A549 (cell line): ENCODE measurements at regions not wholly inside any gene's neighbourhood (a gene's known extent, or its start where the extent isn't known, plus 50 kb on each side); places are given as distances from the start of the nearest gene placed in this dataset.

ENCODE experiments used
- ATAC-seq, 2 experiments: fragments of 200-7000 bp in 1 of 2; fragments of >200 bp in 1 of 2; cut with Nextera tagmentation in 1 of 2; cut with Tn5 transposase in 1 of 2; 3 replicates each; pipeline versions ENCODE4 v1.8.0 to v1.9.1; 2018 to 2020; ENCODE audit warnings: mild to moderate bottlenecking in 1 of 2, moderate library complexity in 1 of 2
- CTCF ChIA-PET: fragments of 300-600 bp; sonication (Branson Sonifier 250); formaldehyde crosslinking; extraction: SDS; loops from one replicate; lab custom pipeline; 2021; ENCODE audit warnings: antibody characterized with exemption, inconsistent platforms; lab: Yijun Ruan, JAX
- POLR2A ChIA-PET: fragments of 350-600 bp; formaldehyde crosslinking; extraction: SDS; loops from one replicate; lab custom pipeline; 2021; ENCODE audit warnings: antibody characterized with exemption, inconsistent platforms; lab: Yijun Ruan, JAX
- DNase-seq, 2 experiments: peaks; one replicate each; pipeline versions ENCODE4 v3.0.0 to v3.0.0-alpha.2; 2011 to 2016; ENCODE audit warnings: low read depth in 1 of 2, low spot score in 1 of 2
- FAIRE-seq: peaks from 2 replicates; lab custom pipeline; 2011; peaks lifted over from hg19 to GRCh38; lab: Jason Lieb, UNC
- H3K27ac ChIP-seq, 2 experiments: fragments of >200 bp; sonication (Bioruptor Twin); formaldehyde crosslinking; 3 replicates each; pipeline ENCODE4 v1.5.1; 2016 to 2017
- H3K4me1 ChIP-seq: fragments of >200 bp; sonication (Bioruptor Twin); formaldehyde crosslinking; 3 replicates; pipeline ENCODE4 v1.6.1; 2016
- H3K4me2 ChIP-seq: fragments of >200 bp; sonication (Bioruptor Twin); formaldehyde crosslinking; 3 replicates; pipeline ENCODE4 v1.6.1; 2016
- H3K4me3 ChIP-seq: fragments of >200 bp; sonication (Bioruptor Twin); formaldehyde crosslinking; 3 replicates; pipeline ENCODE4 v1.5.1; 2016
- H3K9me3 ChIP-seq: fragments of >200 bp; sonication (Bioruptor Twin); formaldehyde crosslinking; 3 replicates; pipeline ENCODE4 v1.6.1; 2016
- CBX2 ChIP-seq: fragments of 200-600 bp; sonication (generic); IDR thresholded peaks from 2 replicates; pipeline ENCODE4 v1.6.1; 2016; ENCODE audit warnings: low read depth, mild to moderate bottlenecking, borderline replicate concordance
- CTCF ChIP-seq: fragments of >200 bp; sonication (Bioruptor Twin); formaldehyde crosslinking; IDR thresholded peaks from 3 replicates; pipeline ENCODE4 v1.5.1; 2016
- EHF ChIP-seq: fragments of 250-450 bp; sonication (Bioruptor Pico); IDR thresholded peaks from 2 replicates; pipeline ENCODE4 v1.5.0; 2020; ENCODE audit warnings: mild to moderate bottlenecking
- ESRRA ChIP-seq: fragments of 150-350 bp; IDR thresholded peaks from 2 replicates; pipeline ENCODE4 v1.6.1; 2014; ENCODE audit warnings: mild to moderate bottlenecking, low read length, borderline replicate concordance
- GATA3 ChIP-seq: IDR thresholded peaks from 2 replicates; pipeline ENCODE4 v1.6.1; 2012; ENCODE audit warnings: borderline replicate concordance
- HDAC2 ChIP-seq: fragments of 200-600 bp; sonication (generic); IDR thresholded peaks from 2 replicates; pipeline ENCODE4 v1.6.1; 2016
- HES2 ChIP-seq: fragments of >200 bp; sonication (Bioruptor Twin); formaldehyde crosslinking; IDR thresholded peaks from 2 replicates; pipeline ENCODE4 v1.6.1; 2016
- HOXA7 ChIP-seq: fragments of 250-450 bp; sonication (Bioruptor Pico); IDR thresholded peaks from 2 replicates; pipeline ENCODE4 v1.5.0; 2020; ENCODE audit warnings: mild to moderate bottlenecking, moderate library complexity
- HOXB13 ChIP-seq: fragments of 250-450 bp; sonication (Bioruptor Pico); IDR thresholded peaks from 2 replicates; pipeline ENCODE4 v1.5.0; 2020; ENCODE audit warnings: low read depth, mild to moderate bottlenecking, moderate library complexity
- JUN ChIP-seq, 2 experiments: fragments of >200 bp; sonication (Bioruptor Twin); formaldehyde crosslinking; IDR thresholded peaks; 2 replicates in 1 of 2; 3 replicates in 1 of 2; pipeline ENCODE4 v1.6.1; 2016 to 2017
- MAFK ChIP-seq: fragments of 450-650 bp; IDR thresholded peaks from 2 replicates; pipeline ENCODE4 v1.6.1; 2014; ENCODE audit not compliant: partially characterized antibody
- MAZ ChIP-seq: fragments of 150-350 bp; IDR thresholded peaks from 2 replicates; pipeline ENCODE4 v1.6.1; 2014; ENCODE audit warnings: antibody characterized with exemption, low read depth, low read length, borderline replicate concordance
- NR3C1 ChIP-seq: fragments of >200 bp; sonication (Bioruptor Twin); formaldehyde crosslinking; IDR thresholded peaks from 3 replicates; pipeline ENCODE4 v1.6.1; 2017
- PHF8 ChIP-seq: fragments of 200-600 bp; sonication (generic); IDR thresholded peaks from 2 replicates; pipeline ENCODE4 v1.6.1; 2016; ENCODE audit warnings: low read depth, mild to moderate bottlenecking, antibody characterized with exemption, moderate library complexity, borderline replicate concordance
- RFX5 ChIP-seq: fragments of 450-650 bp; IDR thresholded peaks from 2 replicates; pipeline ENCODE4 v1.7.1; 2014; ENCODE audit warnings: antibody characterized with exemption, mild to moderate bottlenecking, moderate library complexity
- RNF2 ChIP-seq: fragments of 200-600 bp; sonication (generic); IDR thresholded peaks from 2 replicates; pipeline ENCODE4 v1.6.1; 2016; ENCODE audit warnings: low read depth, mild to moderate bottlenecking, antibody characterized with exemption, moderate library complexity, borderline replicate concordance
- SMC3 ChIP-seq: fragments of >200 bp; sonication (Bioruptor Twin); formaldehyde crosslinking; IDR thresholded peaks from 3 replicates; pipeline ENCODE4 v1.6.1; 2018; ENCODE audit warnings: inconsistent platforms
- SREBF2 ChIP-seq: fragments of 450-650 bp; IDR thresholded peaks from 2 replicates; pipeline ENCODE4 v1.6.1; 2014; ENCODE audit warnings: mild to moderate bottlenecking, moderate library complexity
- ZFP36 ChIP-seq: fragments of 450-650 bp; IDR thresholded peaks from 2 replicates; pipeline ENCODE4 v1.6.1; 2014; ENCODE audit warnings: borderline replicate concordance; ENCODE audit not compliant: partially characterized antibody
- ZSCAN20 ChIP-seq: fragments of 250-450 bp; sonication (Bioruptor Pico); IDR thresholded peaks from 2 replicates; pipeline ENCODE4 v1.8.0; 2022; ENCODE audit warnings: mild to moderate bottlenecking, moderate library complexity
- WGBS: methylation state at CpG from one replicate; pipeline ENCODE4 v1.1.6; 2017; ENCODE audit errors: missing lambda C conversion rate; 5-methylcytosine and 5-hydroxymethylcytosine counted together
- TF ChIP-seq, protein P1 (sequence below): IDR thresholded peaks from 2 replicates; pipeline ENCODE4 v1.6.1; 2012
- TF ChIP-seq, protein P2 (sequence below): fragments of 250-450 bp; sonication (Bioruptor Pico); IDR thresholded peaks from 2 replicates; pipeline ENCODE4 v1.5.0; 2021; ENCODE audit warnings: mild to moderate bottlenecking, moderate library complexity, borderline replicate concordance

DNA sequence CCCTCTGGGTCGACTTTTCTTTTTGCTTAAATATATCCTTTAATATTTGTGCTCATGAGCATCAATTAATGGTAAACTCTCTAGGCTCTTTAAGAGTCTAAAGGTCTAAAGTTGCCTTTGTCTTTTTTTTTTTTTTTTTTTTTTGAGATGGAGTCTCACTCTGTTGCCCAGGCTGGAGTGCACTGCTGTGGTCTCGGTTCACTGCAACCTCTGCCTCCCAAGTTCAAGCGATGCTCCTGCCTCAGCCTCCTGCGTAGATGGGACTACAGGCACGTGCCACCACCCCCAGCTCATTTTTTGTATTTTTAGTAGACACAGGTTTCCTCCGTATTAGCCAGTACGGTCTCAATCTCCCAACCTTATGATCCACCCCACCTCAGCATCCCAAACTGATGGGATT, 122.0 kb upstream of the TMEM170B start:
- POLR2A ChIA-PET = no interaction called here
- CTCF ChIA-PET = interaction anchor here (2.2 kb wide), 1 partner anchor 81 kb away, joined by 9 read pairs; no protein-coding TSS in a partner anchor
- no peak for ATAC-seq
- Histone ChIP-seq H3K4me1 (peaks cover 31% of the 10 kb centered on the region; the same call in 2 of the 3 replicates), H3K4me3 (no peak overlapping the region), H3K9me3 (no peaks in the 10 kb centered on the region), H3K27ac (peak overlapping the region; percentile 54 to 75; a peak in 4 of 6 replicates), H3K4me2 (no peak overlapping the region)
- DNase-seq = no peak
- FAIRE-seq = no peak
- no peak for TF ChIP-seq SREBF2
- no peak for TF ChIP-seq ZSCAN20 (CRISPR knock-in tag)
- no peak for TF ChIP-seq RNF2
- TF ChIP-seq CBX2 = no peak
- TF ChIP-seq, protein P1, sequence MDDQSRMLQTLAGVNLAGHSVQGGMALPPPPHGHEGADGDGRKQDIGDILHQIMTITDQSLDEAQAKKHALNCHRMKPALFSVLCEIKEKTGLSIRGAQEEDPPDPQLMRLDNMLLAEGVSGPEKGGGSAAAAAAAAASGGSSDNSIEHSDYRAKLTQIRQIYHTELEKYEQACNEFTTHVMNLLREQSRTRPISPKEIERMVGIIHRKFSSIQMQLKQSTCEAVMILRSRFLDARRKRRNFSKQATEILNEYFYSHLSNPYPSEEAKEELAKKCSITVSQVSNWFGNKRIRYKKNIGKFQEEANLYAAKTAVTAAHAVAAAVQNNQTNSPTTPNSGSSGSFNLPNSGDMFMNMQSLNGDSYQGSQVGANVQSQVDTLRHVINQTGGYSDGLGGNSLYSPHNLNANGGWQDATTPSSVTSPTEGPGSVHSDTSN = no peak
- TF ChIP-seq HOXB13 (CRISPR knock-in tag) = no peak
- TF ChIP-seq HDAC2 = no peak
- no peak for TF ChIP-seq EHF (CRISPR knock-in tag)
- TF ChIP-seq, protein P2, sequence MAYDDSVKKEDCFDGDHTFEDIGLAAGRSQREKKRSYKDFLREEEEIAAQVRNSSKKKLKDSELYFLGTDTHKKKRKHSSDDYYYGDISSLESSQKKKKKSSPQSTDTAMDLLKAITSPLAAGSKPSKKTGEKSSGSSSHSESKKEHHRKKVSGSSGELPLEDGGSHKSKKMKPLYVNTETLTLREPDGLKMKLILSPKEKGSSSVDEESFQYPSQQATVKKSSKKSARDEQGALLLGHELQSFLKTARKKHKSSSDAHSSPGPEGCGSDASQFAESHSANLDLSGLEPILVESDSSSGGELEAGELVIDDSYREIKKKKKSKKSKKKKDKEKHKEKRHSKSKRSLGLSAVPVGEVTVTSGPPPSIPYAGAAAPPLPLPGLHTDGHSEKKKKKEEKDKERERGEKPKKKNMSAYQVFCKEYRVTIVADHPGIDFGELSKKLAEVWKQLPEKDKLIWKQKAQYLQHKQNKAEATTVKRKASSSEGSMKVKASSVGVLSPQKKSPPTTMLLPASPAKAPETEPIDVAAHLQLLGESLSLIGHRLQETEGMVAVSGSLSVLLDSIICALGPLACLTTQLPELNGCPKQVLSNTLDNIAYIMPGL (CRISPR knock-in tag) = no peak
- TF ChIP-seq HES2 = no peak
- no peak for TF ChIP-seq MAZ
- TF ChIP-seq JUN (IDR thresholded peaks at IDR 0.05) = no peak
- no peak for TF ChIP-seq NR3C1
- 94% methylated on average over 7 of the region's 7 CpGs for WGBS

- no peaks in the 10 kb centered on the region for H3K9me3 ChIP-seq
- no peak overlapping the region; the same call in 2 of the 3 replicates for H3K4me3 ChIP-seq
- H3K4me1 ChIP-seq = peaks cover 31% of the 10 kb centered on the region; the same call in 2 of the 3 replicates
- DNase-seq (peak in 1 of 2 experiments; percentile 90), FAIRE-seq (no peak), ATAC-seq (peak; percentile 62 to 79; a peak in 4 of 6 replicates)
- H3K4me2 ChIP-seq = peak overlapping the region; percentile 50
- WGBS = 61% methylated on average over 2 of the region's 2 CpGs
- POLR2A ChIA-PET = interaction anchor here (0.6 kb wide), 1 partner anchor 17 kb away, joined by 3 read pairs; no protein-coding TSS in a partner anchor
- CTCF ChIA-PET = interaction anchor here (1.5 kb wide), 1 partner anchor 10 kb away, joined by 3 read pairs; no protein-coding TSS in a partner anchor
- H3K27ac ChIP-seq = peak overlapping the region; percentile 54 to 77
- TF ChIP-seq RFX5 (peak; percentile 39; the same call in 1 of the 2 replicates), HES2 (no peak), HOXA7 (CRISPR knock-in tag) (no peak), ZFP36 (no peak), PHF8 (no peak), SMC3 (no peak), CTCF (no peak), ESRRA (no peak), GATA3 (no peak), MAFK (peak; percentile 70), HDAC2 (no peak), EHF (CRISPR knock-in tag) (no peak), NR3C1 (no peak)
- TF ChIP-seq, protein P1 = no peak
These were observed 123.2 kb upstream of the TMEM170B start for GRCh38 chr6:11414176-11414963.
